AG10803 (cell line): ENCODE measurements at regions not wholly inside any gene's neighbourhood (a gene's known extent, or its start where the extent isn't known, plus 50 kb on each side); places are given as distances from the start of the nearest gene placed in this dataset.

Source experiments
- DNase-seq: peaks from one replicate; pipeline ENCODE4 v3.0.0; 2010; ENCODE audit warnings: low read depth
- H3K4me3 ChIP-seq: 2 replicates; pipeline ENCODE4 v1.5.1; 2011; ENCODE audit warnings: mild to moderate bottlenecking, low read length, control low read depth
- CTCF ChIP-seq: conservative IDR thresholded peaks from 2 replicates; pipeline ENCODE4 v1.5.1; 2011; ENCODE audit warnings: mild to moderate bottlenecking, low read length, control low read depth, inconsistent platforms

- DNase-seq = peak; percentile 67
- no peak for TF ChIP-seq CTCF
- H3K4me3 ChIP-seq = no peak overlapping the region
Observed at GRCh38 chr3:193869221-193870201, 266.4 kb upstream of the HES1 start.

DNA sequence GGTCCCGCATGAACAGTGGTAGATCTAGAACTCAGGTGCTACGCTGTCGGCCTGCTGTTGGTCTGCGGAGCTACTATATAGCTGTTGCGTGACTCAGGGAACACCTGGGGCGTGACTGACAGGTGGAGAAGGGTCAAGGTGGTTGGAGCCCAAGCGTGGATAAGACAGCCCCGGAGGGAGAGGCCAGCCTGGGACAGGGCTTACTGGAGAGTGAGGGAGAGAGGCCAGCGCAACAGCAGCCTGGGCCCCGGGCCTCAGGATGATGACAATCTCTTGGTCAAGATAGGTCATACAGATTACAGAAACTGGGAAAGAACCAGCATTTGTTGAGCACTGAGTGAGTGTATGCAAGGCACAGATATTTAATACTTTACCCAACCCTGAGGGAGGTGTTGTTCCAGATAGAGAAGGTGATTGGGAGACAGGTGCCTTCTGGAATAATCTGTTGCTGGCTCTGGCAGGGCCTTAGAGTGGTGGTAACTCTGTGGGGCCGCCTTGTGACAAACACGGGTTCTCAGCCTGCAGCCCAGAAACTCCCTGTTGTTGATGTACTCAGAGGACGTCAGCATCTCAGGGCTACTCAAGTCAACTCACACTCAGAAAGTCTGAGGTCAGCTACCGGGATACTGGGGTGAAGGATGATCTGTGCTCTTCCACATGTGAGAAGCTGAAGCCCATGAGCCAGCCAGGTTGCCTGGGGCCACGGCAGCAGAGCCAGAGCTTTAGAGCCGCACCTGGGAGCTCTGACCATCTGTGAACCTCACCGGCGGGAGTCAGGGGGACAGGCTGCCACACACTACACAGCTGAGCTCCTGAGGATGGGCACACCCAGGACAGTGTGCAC lies 265.4 kb upstream of the HES1 start:
- no peak for DNase-seq
- no peak for TF ChIP-seq CTCF
- no peak overlapping the region for H3K4me3 ChIP-seq

DNA sequence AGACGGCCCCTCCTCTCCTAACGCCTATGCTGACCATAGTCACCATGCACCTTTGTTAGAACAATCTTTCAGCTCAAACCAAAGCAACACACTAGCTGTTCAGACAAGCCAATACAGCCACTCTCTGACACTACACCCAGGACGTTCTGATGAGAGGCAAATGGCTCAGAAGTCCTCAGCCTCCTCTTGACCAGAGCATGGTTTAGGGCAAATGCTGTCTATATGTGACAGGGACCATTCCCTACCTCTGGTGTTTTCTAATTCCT lies 264.8 kb upstream of the HES1 start:
- H3K4me3 ChIP-seq = no peak overlapping the region
- TF ChIP-seq CTCF = no peak
- no peak for DNase-seq

- no peak for TF ChIP-seq CTCF
- H3K4me3 ChIP-seq = no peak overlapping the region
- DNase-seq = peak; percentile 82
Observed at GRCh38 chr3:193872265-193872753, 263.6 kb upstream of the HES1 start.

- TF ChIP-seq CTCF = no peak
- DNase-seq = no peak
- H3K4me3 ChIP-seq = no peak overlapping the region
Observed at GRCh38 chr3:193873426-193874201, 262.3 kb upstream of the HES1 start.

DNA sequence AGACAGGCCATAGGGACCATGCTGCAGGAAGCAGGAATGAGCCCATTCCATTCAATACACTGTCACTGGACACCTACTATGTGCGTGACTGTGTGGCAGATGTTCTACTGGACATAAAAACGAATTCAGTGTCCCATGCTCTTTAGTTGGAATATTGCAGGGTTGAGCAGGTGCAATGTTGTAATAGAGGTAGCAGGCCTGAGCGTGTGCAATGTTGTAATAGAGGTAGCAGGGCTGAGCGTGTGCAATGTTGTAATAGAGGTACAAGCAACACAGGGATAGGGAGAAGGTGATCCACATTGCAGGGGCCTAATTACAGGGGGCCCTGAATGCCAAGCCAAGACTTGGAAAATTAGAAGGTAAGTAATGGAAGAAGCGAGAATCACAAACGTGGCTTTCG lies 261.4 kb upstream of the HES1 start:
- TF ChIP-seq CTCF = no peak
- H3K4me3 ChIP-seq = no peak overlapping the region
- DNase-seq = no peak
